ENCODE measurements at regions not wholly inside any gene's neighbourhood (a gene's known extent, or its start where the extent isn't known, plus 50 kb on each side); places are given as distances from the start of the nearest gene placed in this dataset.

DNA sequence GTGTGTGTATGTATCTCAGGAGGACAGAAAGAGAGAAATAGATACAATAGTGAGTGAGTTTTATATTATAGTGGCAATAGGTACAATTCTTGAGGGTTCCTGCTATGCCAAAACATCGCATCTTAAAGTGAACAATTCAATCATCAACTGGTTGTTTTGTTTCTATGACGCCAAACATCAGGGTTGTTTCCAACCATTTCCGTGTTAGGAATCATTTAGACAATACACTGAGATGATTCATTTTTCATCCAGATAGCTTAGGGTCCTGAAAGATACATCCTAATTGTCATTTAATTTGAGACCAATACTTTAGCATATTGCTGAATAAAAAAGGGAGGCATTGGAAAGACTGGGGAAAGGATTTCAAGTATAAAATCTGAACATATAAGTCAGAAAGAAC, 472.2 kb downstream of the MCTP2 start:
- no peak overlapping the region for H3K4me3 ChIP-seq (ENCODE audit: low read depth in 2 of 2, low read length in 1 of 2)
- no peaks in the 10 kb centered on the region for H3K36me3 ChIP-seq (replicated peaks in 1 of 2; ENCODE audit: control insufficient read depth in 1 of 2, insufficient read depth in 2 of 2, low read length in 1 of 2)
- no peaks in the 10 kb centered on the region for H4K20me1 ChIP-seq (ENCODE audit: insufficient read depth)
- CTCF ChIA-PET: no interaction called here
- no peak overlapping the region for H3K9ac ChIP-seq
- TF ChIP-seq FOSL2 (IDR thresholded peaks at IDR 0.05; ENCODE audit: borderline replicate concordance, low read depth): no peak
- TF ChIP-seq MEF2A (IDR thresholded peaks at IDR 0.05; ENCODE audit: borderline replicate concordance, low read depth): no peak
- TF ChIP-seq EP300 (IDR thresholded peaks at IDR 0.05; ENCODE audit: borderline replicate concordance in 1 of 2, low read depth in 1 of 2, low read length in 1 of 2): no peak
- no peak for TF ChIP-seq TAF1 (IDR thresholded peaks at IDR 0.05; ENCODE audit: borderline replicate concordance, low read depth, low read length)
- no peak for TF ChIP-seq SMC3 (IDR thresholded peaks at IDR 0.05; ENCODE audit: low read depth, low read length)
- no peaks in the 10 kb centered on the region for H3K9me2 ChIP-seq
- DNase-seq: no peak
- no peak overlapping the region for H3K4me2 ChIP-seq
- POLR2A ChIA-PET: no interaction called here
- H3K4me1 ChIP-seq (ENCODE audit: control insufficient read depth in 1 of 2, insufficient read depth in 2 of 2, low read depth in 1 of 2, low read length in 1 of 2): no peaks in the 10 kb centered on the region
- H3F3A ChIP-seq (replicated peaks; ENCODE audit: insufficient read depth): no peaks in the 10 kb centered on the region
- H3K27ac ChIP-seq (ENCODE audit: low read depth in 2 of 2, low read length in 1 of 2): no peak overlapping the region
- H3K79me2 ChIP-seq (ENCODE audit: insufficient read depth): no peaks in the 10 kb centered on the region
- H3K27me3 ChIP-seq (ENCODE audit: insufficient read depth): no peaks in the 10 kb centered on the region
- no peaks in the 10 kb centered on the region for H3K9me3 ChIP-seq
- no peak overlapping the region for H2AFZ ChIP-seq (ENCODE audit: low read depth)
- WGBS (ENCODE audit: low lambda C conversion rate): 18% methylated on average over 3 of the region's 3 CpGs

DNA sequence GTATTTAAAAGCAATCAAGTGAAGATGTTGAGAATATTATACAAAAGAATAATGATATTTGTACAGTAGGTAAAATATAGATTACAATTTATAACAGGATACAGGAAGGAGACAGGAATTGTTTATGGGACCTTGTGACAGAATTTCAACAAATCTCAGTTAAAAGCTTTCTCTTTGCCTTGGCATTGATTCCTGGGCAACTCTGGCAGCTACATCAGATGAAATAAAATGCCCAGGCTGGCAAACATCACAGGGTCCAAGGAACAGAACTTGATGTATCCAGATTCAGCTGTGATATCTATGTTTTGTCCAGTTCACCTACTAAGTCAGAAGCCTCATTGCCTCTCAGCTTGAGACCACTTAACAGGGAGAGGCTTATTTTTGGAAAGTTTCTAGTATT, 473.1 kb downstream of the MCTP2 start:
- no peak overlapping the region for H3K4me2 ChIP-seq
- no peaks in the 10 kb centered on the region for H3K9me3 ChIP-seq
- no peaks in the 10 kb centered on the region for H3K27me3 ChIP-seq (ENCODE audit: insufficient read depth)
- no peaks in the 10 kb centered on the region for H3K4me1 ChIP-seq (ENCODE audit: control insufficient read depth in 1 of 2, insufficient read depth in 2 of 2, low read depth in 1 of 2, low read length in 1 of 2)
- no peaks in the 10 kb centered on the region for H3F3A ChIP-seq (replicated peaks; ENCODE audit: insufficient read depth)
- H3K9me2 ChIP-seq: no peaks in the 10 kb centered on the region
- ChIA-PET POLR2A (no interaction called here), CTCF (no interaction called here)
- H3K4me3 ChIP-seq (ENCODE audit: low read depth in 2 of 2, low read length in 1 of 2): no peak overlapping the region
- no peak overlapping the region for H2AFZ ChIP-seq (ENCODE audit: low read depth)
- no peak overlapping the region for H3K27ac ChIP-seq (ENCODE audit: low read depth in 2 of 2, low read length in 1 of 2)
- DNase-seq: no peak
- no peaks in the 10 kb centered on the region for H3K79me2 ChIP-seq (ENCODE audit: insufficient read depth)
- H4K20me1 ChIP-seq (ENCODE audit: insufficient read depth): no peaks in the 10 kb centered on the region
- no peaks in the 10 kb centered on the region for H3K36me3 ChIP-seq (replicated peaks in 1 of 2; ENCODE audit: control insufficient read depth in 1 of 2, insufficient read depth in 2 of 2, low read length in 1 of 2)
- TF ChIP-seq, protein P1, sequence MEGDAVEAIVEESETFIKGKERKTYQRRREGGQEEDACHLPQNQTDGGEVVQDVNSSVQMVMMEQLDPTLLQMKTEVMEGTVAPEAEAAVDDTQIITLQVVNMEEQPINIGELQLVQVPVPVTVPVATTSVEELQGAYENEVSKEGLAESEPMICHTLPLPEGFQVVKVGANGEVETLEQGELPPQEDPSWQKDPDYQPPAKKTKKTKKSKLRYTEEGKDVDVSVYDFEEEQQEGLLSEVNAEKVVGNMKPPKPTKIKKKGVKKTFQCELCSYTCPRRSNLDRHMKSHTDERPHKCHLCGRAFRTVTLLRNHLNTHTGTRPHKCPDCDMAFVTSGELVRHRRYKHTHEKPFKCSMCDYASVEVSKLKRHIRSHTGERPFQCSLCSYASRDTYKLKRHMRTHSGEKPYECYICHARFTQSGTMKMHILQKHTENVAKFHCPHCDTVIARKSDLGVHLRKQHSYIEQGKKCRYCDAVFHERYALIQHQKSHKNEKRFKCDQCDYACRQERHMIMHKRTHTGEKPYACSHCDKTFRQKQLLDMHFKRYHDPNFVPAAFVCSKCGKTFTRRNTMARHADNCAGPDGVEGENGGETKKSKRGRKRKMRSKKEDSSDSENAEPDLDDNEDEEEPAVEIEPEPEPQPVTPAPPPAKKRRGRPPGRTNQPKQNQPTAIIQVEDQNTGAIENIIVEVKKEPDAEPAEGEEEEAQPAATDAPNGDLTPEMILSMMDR (IDR thresholded peaks at IDR 0.05): no peak
- no peak for TF ChIP-seq NRF1 (IDR thresholded peaks at IDR 0.05; ENCODE audit: low read depth, low read length)
- TF ChIP-seq YY1 (IDR thresholded peaks at IDR 0.05; ENCODE audit: low read depth): no peak
- no peak for TF ChIP-seq CHD2 (IDR thresholded peaks at IDR 0.05; ENCODE audit: low read length, partially characterized antibody)
- no peak for TF ChIP-seq SMC3 (IDR thresholded peaks at IDR 0.05; ENCODE audit: low read depth, low read length)
- no peak for TF ChIP-seq RAD21 (IDR thresholded peaks at IDR 0.05; ENCODE audit: low read length)
- no peak for TF ChIP-seq JUND (IDR thresholded peaks at IDR 0.05)
- no peak for TF ChIP-seq NFIC (IDR thresholded peaks at IDR 0.05; ENCODE audit: borderline replicate concordance)
- TF ChIP-seq, protein P2, sequence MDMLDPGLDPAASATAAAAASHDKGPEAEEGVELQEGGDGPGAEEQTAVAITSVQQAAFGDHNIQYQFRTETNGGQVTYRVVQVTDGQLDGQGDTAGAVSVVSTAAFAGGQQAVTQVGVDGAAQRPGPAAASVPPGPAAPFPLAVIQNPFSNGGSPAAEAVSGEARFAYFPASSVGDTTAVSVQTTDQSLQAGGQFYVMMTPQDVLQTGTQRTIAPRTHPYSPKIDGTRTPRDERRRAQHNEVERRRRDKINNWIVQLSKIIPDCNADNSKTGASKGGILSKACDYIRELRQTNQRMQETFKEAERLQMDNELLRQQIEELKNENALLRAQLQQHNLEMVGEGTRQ (IDR thresholded peaks at IDR 0.05; ENCODE audit: borderline replicate concordance, low read depth, low read length): no peak
- TF ChIP-seq POLR2AphosphoS5 (IDR thresholded peaks at IDR 0.05; ENCODE audit: low read depth, low read length): no peak
- TF ChIP-seq RFX5 (IDR thresholded peaks at IDR 0.05; ENCODE audit: low read length): no peak
- TF ChIP-seq FOSL2 (IDR thresholded peaks at IDR 0.05; ENCODE audit: borderline replicate concordance, low read depth): no peak
- H3K9ac ChIP-seq: no peak overlapping the region
